GM12878 (cell line): ENCODE measurements at regions not wholly inside any gene's neighbourhood (a gene's known extent, or its start where the extent isn't known, plus 50 kb on each side); places are given as distances from the start of the nearest gene placed in this dataset.

ENCODE experiments used
- EP300 ChIP-seq, 2 experiments: fragments of 150-350 bp in 1 of 2; IDR thresholded peaks; 2 replicates each; pipeline ENCODE4 v1.6.1; 2011 to 2012; ENCODE audit warnings: low read depth in 2 of 2, low read length in 2 of 2, borderline replicate concordance in 1 of 2, improper control_type of control experiment in 1 of 2, inconsistent platforms in 1 of 2; ENCODE audit not compliant: control insufficient read depth in 1 of 2
- MXI1 ChIP-seq: fragments of 150-350 bp; IDR thresholded peaks from 2 replicates; pipeline ENCODE4 v1.6.1; 2011; ENCODE audit warnings: low read depth, mild to moderate bottlenecking, inconsistent platforms, low read length, improper control_type of control experiment
- RBBP5 ChIP-seq: fragments of 200-600 bp; sonication (generic); conservative IDR thresholded peaks from 2 replicates; pipeline ENCODE4 v1.6.1; 2016
- TF ChIP-seq, protein P1 (sequence below), 3 experiments: IDR thresholded peaks in 2 of 3; conservative IDR thresholded peaks in 1 of 3; 2 replicates each; pipeline ENCODE4 v1.5.1; 2011; ENCODE audit warnings: low read depth in 3 of 3, low read length in 3 of 3, mild to moderate bottlenecking in 3 of 3, control low read depth in 2 of 3, moderate library complexity in 2 of 3, inconsistent platforms in 1 of 3, mixed read lengths in 1 of 3; ENCODE audit not compliant: control insufficient read depth in 2 of 3, insufficient read depth in 1 of 3; ENCODE audit errors: extremely low read depth in 1 of 3
- TF ChIP-seq, protein P2 (sequence below): IDR thresholded peaks from 2 replicates; pipeline ENCODE4 v1.6.1; 2012; ENCODE audit warnings: mild to moderate bottlenecking, low read depth, low read length

DNA sequence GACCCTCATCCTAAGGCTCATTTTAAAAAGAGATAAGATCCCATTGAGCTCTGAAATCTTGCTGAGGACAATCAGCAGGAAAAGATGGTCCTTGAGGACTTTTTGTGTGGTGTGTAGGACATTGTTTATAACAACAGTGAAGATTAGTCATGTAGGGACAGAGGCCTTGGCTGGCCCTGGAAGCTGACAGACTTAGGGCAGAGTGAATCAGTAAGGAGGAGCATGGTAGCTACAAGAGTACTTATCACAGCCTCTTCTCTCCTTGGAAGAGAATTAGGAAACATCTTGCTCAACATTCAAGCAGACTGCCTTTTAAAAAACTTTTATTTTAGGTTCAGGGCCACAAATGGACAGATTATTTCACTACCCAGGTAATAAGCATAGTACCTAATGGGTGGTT lies 665.9 kb upstream of the SALL1 start:
- TF ChIP-seq, protein P1, sequence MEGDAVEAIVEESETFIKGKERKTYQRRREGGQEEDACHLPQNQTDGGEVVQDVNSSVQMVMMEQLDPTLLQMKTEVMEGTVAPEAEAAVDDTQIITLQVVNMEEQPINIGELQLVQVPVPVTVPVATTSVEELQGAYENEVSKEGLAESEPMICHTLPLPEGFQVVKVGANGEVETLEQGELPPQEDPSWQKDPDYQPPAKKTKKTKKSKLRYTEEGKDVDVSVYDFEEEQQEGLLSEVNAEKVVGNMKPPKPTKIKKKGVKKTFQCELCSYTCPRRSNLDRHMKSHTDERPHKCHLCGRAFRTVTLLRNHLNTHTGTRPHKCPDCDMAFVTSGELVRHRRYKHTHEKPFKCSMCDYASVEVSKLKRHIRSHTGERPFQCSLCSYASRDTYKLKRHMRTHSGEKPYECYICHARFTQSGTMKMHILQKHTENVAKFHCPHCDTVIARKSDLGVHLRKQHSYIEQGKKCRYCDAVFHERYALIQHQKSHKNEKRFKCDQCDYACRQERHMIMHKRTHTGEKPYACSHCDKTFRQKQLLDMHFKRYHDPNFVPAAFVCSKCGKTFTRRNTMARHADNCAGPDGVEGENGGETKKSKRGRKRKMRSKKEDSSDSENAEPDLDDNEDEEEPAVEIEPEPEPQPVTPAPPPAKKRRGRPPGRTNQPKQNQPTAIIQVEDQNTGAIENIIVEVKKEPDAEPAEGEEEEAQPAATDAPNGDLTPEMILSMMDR (IDR thresholded peaks at IDR 0.05 in 2 of 3, conservative IDR thresholded peaks at IDR 0.05 in 1 of 3; ENCODE audit: control insufficient read depth in 2 of 3, extremely low read depth in 1 of 3, insufficient read depth in 1 of 3, low read depth in 3 of 3, low read length in 3 of 3): no peak
- TF ChIP-seq MXI1 (no peak), EP300 (IDR thresholded peaks at IDR 0.05; ENCODE audit: borderline replicate concordance in 1 of 2, control insufficient read depth in 1 of 2, low read depth in 2 of 2, low read length in 2 of 2) (no peak), RBBP5 (no peak)
- TF ChIP-seq, protein P2, sequence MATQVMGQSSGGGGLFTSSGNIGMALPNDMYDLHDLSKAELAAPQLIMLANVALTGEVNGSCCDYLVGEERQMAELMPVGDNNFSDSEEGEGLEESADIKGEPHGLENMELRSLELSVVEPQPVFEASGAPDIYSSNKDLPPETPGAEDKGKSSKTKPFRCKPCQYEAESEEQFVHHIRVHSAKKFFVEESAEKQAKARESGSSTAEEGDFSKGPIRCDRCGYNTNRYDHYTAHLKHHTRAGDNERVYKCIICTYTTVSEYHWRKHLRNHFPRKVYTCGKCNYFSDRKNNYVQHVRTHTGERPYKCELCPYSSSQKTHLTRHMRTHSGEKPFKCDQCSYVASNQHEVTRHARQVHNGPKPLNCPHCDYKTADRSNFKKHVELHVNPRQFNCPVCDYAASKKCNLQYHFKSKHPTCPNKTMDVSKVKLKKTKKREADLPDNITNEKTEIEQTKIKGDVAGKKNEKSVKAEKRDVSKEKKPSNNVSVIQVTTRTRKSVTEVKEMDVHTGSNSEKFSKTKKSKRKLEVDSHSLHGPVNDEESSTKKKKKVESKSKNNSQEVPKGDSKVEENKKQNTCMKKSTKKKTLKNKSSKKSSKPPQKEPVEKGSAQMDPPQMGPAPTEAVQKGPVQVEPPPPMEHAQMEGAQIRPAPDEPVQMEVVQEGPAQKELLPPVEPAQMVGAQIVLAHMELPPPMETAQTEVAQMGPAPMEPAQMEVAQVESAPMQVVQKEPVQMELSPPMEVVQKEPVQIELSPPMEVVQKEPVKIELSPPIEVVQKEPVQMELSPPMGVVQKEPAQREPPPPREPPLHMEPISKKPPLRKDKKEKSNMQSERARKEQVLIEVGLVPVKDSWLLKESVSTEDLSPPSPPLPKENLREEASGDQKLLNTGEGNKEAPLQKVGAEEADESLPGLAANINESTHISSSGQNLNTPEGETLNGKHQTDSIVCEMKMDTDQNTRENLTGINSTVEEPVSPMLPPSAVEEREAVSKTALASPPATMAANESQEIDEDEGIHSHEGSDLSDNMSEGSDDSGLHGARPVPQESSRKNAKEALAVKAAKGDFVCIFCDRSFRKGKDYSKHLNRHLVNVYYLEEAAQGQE: no peak
